ENCODE measurements at regions not wholly inside any gene's neighbourhood (a gene's known extent, or its start where the extent isn't known, plus 50 kb on each side); places are given as distances from the start of the nearest gene placed in this dataset.
A peak's percentile ranks its signal among the peaks of the same experiment; 100 is the strongest.

GRCh38 chr15:39195961-39196486 is 384.9 kb upstream of the THBS1 start:
- TF ChIP-seq CTCF (IDR thresholded peaks at IDR 0.05; ENCODE audit: extremely low read depth in 1 of 2, insufficient read depth in 1 of 2, low read depth in 1 of 2, low read length in 2 of 2) (no peak), POLR2A (IDR thresholded peaks at IDR 0.05; ENCODE audit: low read depth, low read length) (no peak), POLR2AphosphoS5 (IDR thresholded peaks at IDR 0.05; ENCODE audit: insufficient read depth, low read depth, low read length) (no peak), GATA2 (IDR thresholded peaks at IDR 0.05; ENCODE audit: insufficient read depth, insufficient read length, low read depth, low read length) (peak; percentile 28)

Measured in endothelial cell of umbilical vein (primary cell).